B cell (primary cell): ENCODE measurements at regions not wholly inside any gene's neighbourhood (a gene's known extent, or its start where the extent isn't known, plus 50 kb on each side); places are given as distances from the start of the nearest gene placed in this dataset.

ENCODE experiments used
- ATAC-seq: fragments of 200-7000 bp; cut with Tn5 transposase; one replicate; pipeline ENCODE4 v1.10.0; 2021; ENCODE audit warnings: low read depth, mild to moderate bottlenecking, moderate number of reproducible peaks, moderate library complexity
- CTCF ChIA-PET: fragments of 350-600 bp; sonication (Branson Sonifier 250); formaldehyde crosslinking; loops from one replicate; lab custom pipeline; 2021; ENCODE audit warnings: antibody characterized with exemption, inconsistent platforms; lab: Charles Lee
- POLR2A ChIA-PET: fragments of 350-600 bp; sonication (Branson Sonifier 250); formaldehyde crosslinking; loops from one replicate; lab custom pipeline; 2021; ENCODE audit warnings: antibody characterized with exemption; lab: Charles Lee
- DNase-seq: peaks from one replicate; pipeline ENCODE4 v3.0.0; 2013
- H2AFZ ChIP-seq: 2 replicates; pipeline ENCODE4 v1.6.1; 2012; ENCODE audit warnings: mild to moderate bottlenecking, low read depth, low read length; ENCODE audit not compliant: insufficient read depth, poor library complexity, severe bottlenecking
- H3K27ac ChIP-seq, 2 donors: 1 replicate in 1 of 2; 2 replicates in 1 of 2; pipeline ENCODE4 v1.5.1; 2012 to 2013; ENCODE audit warnings: low read length in 2 of 2, mild to moderate bottlenecking in 2 of 2, moderate library complexity in 1 of 2
- H3K27me3 ChIP-seq, 4 experiments: fragments of 200-600 bp in 1 of 4; sonication (generic) in 1 of 4; replicated peaks in 1 of 4; 1 replicate in 2 of 4; 2 replicates in 2 of 4; pipeline versions ENCODE4 v1.6.1 to v1.7.0; 2013 to 2016; ENCODE audit warnings: low read length in 3 of 4, mild to moderate bottlenecking in 2 of 4, mixed read lengths in 1 of 4, moderate library complexity in 1 of 4; ENCODE audit not compliant: insufficient read depth in 4 of 4, control insufficient read depth in 3 of 4; ENCODE audit errors: control extremely low read depth in 1 of 4
- H3K36me3 ChIP-seq, 2 experiments: replicated peaks in 1 of 2; 1 replicate in 1 of 2; 2 replicates in 1 of 2; pipeline versions ENCODE4 v1.6.1 to v1.7.1; 2013; ENCODE audit warnings: low read length in 1 of 2; ENCODE audit not compliant: insufficient read depth in 2 of 2, control insufficient read depth in 1 of 2; ENCODE audit errors: control extremely low read depth in 1 of 2, extremely low read depth in 1 of 2
- H3K4me1 ChIP-seq, 2 donors: fragments of 200-600 bp in 1 of 2; sonication (generic) in 1 of 2; 1 replicate in 1 of 2; 2 replicates in 1 of 2; pipeline versions ENCODE4 v1.5.1 to v1.6.1; 2013 to 2017; ENCODE audit warnings: low read length in 2 of 2; ENCODE audit not compliant: control insufficient read depth in 2 of 2, insufficient read depth in 2 of 2
- H3K4me2 ChIP-seq: replicated peaks from 2 replicates; pipeline ENCODE3; 2012; ENCODE audit warnings: mild to moderate bottlenecking, low read depth, low read length; ENCODE audit not compliant: poor library complexity, severe bottlenecking
- H3K4me3 ChIP-seq, 5 experiments: fragments of 200-600 bp in 1 of 5; sonication (generic) in 1 of 5; 1 replicate in 3 of 5; 2 replicates in 2 of 5; pipeline versions ENCODE4 v1.5.1 to v1.7.0; 2011 to 2016; ENCODE audit warnings: low read length in 4 of 5, mild to moderate bottlenecking in 4 of 5, low read depth in 2 of 5, control low read depth in 1 of 5, moderate library complexity in 1 of 5; ENCODE audit not compliant: insufficient read depth in 1 of 5; ENCODE audit errors: control extremely low read depth in 1 of 5, extremely low read depth in 1 of 5
- H3K79me2 ChIP-seq: fragments of 200-600 bp; sonication (generic); one replicate; pipeline ENCODE4 v1.6.0; 2016; ENCODE audit warnings: low read length; ENCODE audit not compliant: control insufficient read depth, insufficient read depth
- H3K9ac ChIP-seq: fragments of 200-600 bp; sonication (generic); 2 replicates; pipeline ENCODE4 v1.6.1; 2017; ENCODE audit warnings: mild to moderate bottlenecking, low read length, moderate library complexity
- H3K9me3 ChIP-seq, 3 donors: one replicate each; pipeline versions ENCODE4 v1.6.1 to v1.7.1; 2013; ENCODE audit warnings: low read length in 2 of 3; ENCODE audit not compliant: control insufficient read depth in 2 of 3, insufficient read depth in 1 of 3; ENCODE audit errors: control extremely low read depth in 1 of 3
- H4K20me1 ChIP-seq: 2 replicates; pipeline ENCODE4 v1.6.0; 2012; ENCODE audit warnings: mild to moderate bottlenecking, low read length; ENCODE audit not compliant: insufficient read depth, control insufficient read depth, poor library complexity, severe bottlenecking
- H3K27ac Mint-ChIP-seq: one replicate; pipeline ENCODE4 v1.8.0; 2021; ENCODE audit warnings: mixed read lengths
- H3K27me3 Mint-ChIP-seq: one replicate; pipeline ENCODE4 v1.8.0; 2021; ENCODE audit warnings: mixed read lengths
- H3K4me1 Mint-ChIP-seq: one replicate; pipeline ENCODE4 v1.8.0; 2021; ENCODE audit warnings: mixed read lengths
- H3K4me3 Mint-ChIP-seq: one replicate; pipeline ENCODE4 v1.8.0; 2021; ENCODE audit warnings: mixed read lengths
- H3K9me3 Mint-ChIP-seq: one replicate; pipeline ENCODE4 v1.8.0; 2022; ENCODE audit warnings: mixed read lengths; ENCODE audit not compliant: insufficient read depth
- EZH2 ChIP-seq: IDR thresholded peaks from 2 replicates; pipeline ENCODE4 v1.6.1; 2012; ENCODE audit warnings: borderline replicate concordance, low read depth, mild to moderate bottlenecking, moderate library complexity, low read length; ENCODE audit not compliant: insufficient read depth, poor library complexity, severe bottlenecking
- WGBS: methylation state at CpG from one replicate; pipeline ENCODE4 v1.1.5; 2013; ENCODE audit warnings: missing lambda C conversion rate; ENCODE audit not compliant: insufficient coverage; 5-methylcytosine and 5-hydroxymethylcytosine counted together
- intact Hi-C: fragments of 100-400 bp; cut with micrococcal nuclease; formaldehyde crosslinking; loops from one replicate; pipeline ENCODE4 v1.10.0; 2022
- TF ChIP-seq, protein P1 (sequence below): fragments of 200-600 bp; IDR thresholded peaks from one replicate; pipeline ENCODE4 v1.8.0; 2022; ENCODE audit warnings: antibody characterized with exemption, mild to moderate bottlenecking

DNA sequence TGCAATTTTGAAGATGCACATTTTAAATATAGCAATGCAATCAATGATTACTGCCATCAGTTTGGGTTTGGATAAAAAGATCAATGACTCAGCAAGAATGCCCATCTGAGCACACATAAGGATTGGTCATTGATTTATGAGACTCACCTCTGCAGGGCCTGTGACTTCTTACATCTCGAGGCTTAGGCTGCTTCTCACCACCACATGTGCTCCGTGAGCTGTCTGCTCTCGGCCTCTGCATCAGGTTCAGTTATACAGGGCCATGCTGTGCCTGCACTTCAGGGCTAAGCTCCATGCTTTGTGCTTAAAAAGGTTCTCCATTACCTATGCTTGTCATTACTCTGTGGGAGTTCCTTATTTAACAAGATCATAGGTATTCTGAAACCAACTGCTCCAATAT lies 887.5 kb downstream of the DIPK2A start:
- H3K9me3 Mint-ChIP-seq, result no peaks in the 10 kb centered on the region
- H2AFZ ChIP-seq, result no peak overlapping the region
- ATAC-seq (no peak), DNase-seq (no peak)
- no peaks in the 10 kb centered on the region for H3K4me1 ChIP-seq
- no peaks in the 10 kb centered on the region for H3K4me1 Mint-ChIP-seq
- H3K27ac ChIP-seq, result no peak overlapping the region
- H3K79me2 ChIP-seq, result no peaks in the 10 kb centered on the region
- intact Hi-C loops, result no loop called here
- H3K4me2 ChIP-seq, result no peak overlapping the region
- WGBS, result 93% methylated on average over 3 of the region's 3 CpGs
- H3K27me3 Mint-ChIP-seq, result no peaks in the 10 kb centered on the region
- ChIA-PET POLR2A (no interaction called here), CTCF (no interaction called here)
- no peak overlapping the region for H3K9ac ChIP-seq
- H3K36me3 ChIP-seq, result no peaks in the 10 kb centered on the region
- no peak overlapping the region for H3K27ac Mint-ChIP-seq
- H3K9me3 ChIP-seq, result no peaks in the 10 kb centered on the region
- H4K20me1 ChIP-seq, result no peaks in the 10 kb centered on the region
- no peak for TF ChIP-seq EZH2
- TF ChIP-seq, protein P1, sequence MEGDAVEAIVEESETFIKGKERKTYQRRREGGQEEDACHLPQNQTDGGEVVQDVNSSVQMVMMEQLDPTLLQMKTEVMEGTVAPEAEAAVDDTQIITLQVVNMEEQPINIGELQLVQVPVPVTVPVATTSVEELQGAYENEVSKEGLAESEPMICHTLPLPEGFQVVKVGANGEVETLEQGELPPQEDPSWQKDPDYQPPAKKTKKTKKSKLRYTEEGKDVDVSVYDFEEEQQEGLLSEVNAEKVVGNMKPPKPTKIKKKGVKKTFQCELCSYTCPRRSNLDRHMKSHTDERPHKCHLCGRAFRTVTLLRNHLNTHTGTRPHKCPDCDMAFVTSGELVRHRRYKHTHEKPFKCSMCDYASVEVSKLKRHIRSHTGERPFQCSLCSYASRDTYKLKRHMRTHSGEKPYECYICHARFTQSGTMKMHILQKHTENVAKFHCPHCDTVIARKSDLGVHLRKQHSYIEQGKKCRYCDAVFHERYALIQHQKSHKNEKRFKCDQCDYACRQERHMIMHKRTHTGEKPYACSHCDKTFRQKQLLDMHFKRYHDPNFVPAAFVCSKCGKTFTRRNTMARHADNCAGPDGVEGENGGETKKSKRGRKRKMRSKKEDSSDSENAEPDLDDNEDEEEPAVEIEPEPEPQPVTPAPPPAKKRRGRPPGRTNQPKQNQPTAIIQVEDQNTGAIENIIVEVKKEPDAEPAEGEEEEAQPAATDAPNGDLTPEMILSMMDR, result no peak
- H3K4me3 ChIP-seq, result no peak overlapping the region
- no peaks in the 10 kb centered on the region for H3K27me3 ChIP-seq
- no peak overlapping the region for H3K4me3 Mint-ChIP-seq

DNA sequence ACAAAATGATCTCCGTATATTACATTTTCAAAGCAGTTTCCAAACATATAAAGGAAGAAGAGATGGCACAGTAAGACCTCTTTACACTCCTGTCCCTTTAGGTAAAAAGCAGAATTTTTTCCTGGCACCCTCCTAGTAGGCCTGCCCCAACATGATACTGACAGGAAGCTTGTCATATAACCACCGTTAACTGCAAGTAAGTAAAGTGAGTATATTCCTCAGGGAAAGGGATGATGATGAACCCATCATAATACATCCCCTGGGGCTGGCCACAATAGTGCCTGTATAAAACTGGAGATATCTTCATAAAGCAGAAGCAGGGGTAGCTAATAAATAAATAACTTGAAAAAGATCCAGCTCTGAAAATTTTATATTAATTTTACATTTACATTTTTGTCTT lies 893.0 kb downstream of the DIPK2A start:
- intact Hi-C loops, result no loop called here
- Mint-ChIP-seq H3K4me3 (no peak overlapping the region), H3K9me3 (no peaks in the 10 kb centered on the region), H3K4me1 (no peaks in the 10 kb centered on the region), H3K27me3 (no peaks in the 10 kb centered on the region), H3K27ac (no peak overlapping the region)
- Histone ChIP-seq H3K27ac (no peak overlapping the region), H3K36me3 (no peaks in the 10 kb centered on the region), H3K4me1 (no peaks in the 10 kb centered on the region), H2AFZ (no peak overlapping the region), H3K79me2 (no peaks in the 10 kb centered on the region), H4K20me1 (no peaks in the 10 kb centered on the region), H3K4me3 (no peak overlapping the region), H3K9me3 (no peaks in the 10 kb centered on the region), H3K4me2 (no peak overlapping the region), H3K27me3 (no peaks in the 10 kb centered on the region), H3K9ac (no peak overlapping the region)
- no CpG with 5 or more reads among the region's 2 CpGs for WGBS
- ChIA-PET CTCF (no interaction called here), POLR2A (no interaction called here)
- ATAC-seq (no peak), DNase-seq (no peak)
- TF ChIP-seq EZH2, result no peak
- TF ChIP-seq, protein P1, result no peak
